GM12878 (cell line): ENCODE measurements at regions not wholly inside any gene's neighbourhood (a gene's known extent, or its start where the extent isn't known, plus 50 kb on each side); places are given as distances from the start of the nearest gene placed in this dataset.

Experiments used
- ATAC-seq: fragments of 200-7000 bp; cut with Tn5 transposase; 3 replicates; pipeline ENCODE4 v1.9.1; 2020; ENCODE audit warnings: mild to moderate bottlenecking, moderate library complexity
- BruUV-seq: library from RNA; stranded (reverse); fragments of 400-500 nt; replicated peaks from 2 replicates; lab custom pipeline; 2021; lab: Mats Ljungman, UMichigan
- CTCF ChIA-PET: fragments of 300-600 bp; sonication (Branson Sonifier 250); formaldehyde crosslinking; extraction: SDS; loops from one replicate; lab custom pipeline; 2021; ENCODE audit warnings: inconsistent platforms; lab: Yijun Ruan, JAX
- POLR2A ChIA-PET: fragments of 350-600 bp; formaldehyde crosslinking; extraction: SDS; loops from one replicate; lab custom pipeline; 2021; ENCODE audit warnings: inconsistent platforms; lab: Charles Lee
- RAD21 ChIA-PET: fragments of 300-600 bp; sonication (Branson Sonifier 250); formaldehyde crosslinking; loops from one replicate; lab custom pipeline; 2023; ENCODE audit warnings: antibody characterized with exemption; ENCODE audit not compliant: unreplicated experiment; lab: Charles Lee
- SMC1A ChIA-PET: fragments of 300-600 bp; sonication (Branson Sonifier 250); formaldehyde crosslinking; loops from one replicate; lab custom pipeline; 2023; ENCODE audit not compliant: unreplicated experiment, uncharacterized antibody; lab: Charles Lee
- DNase-seq: peaks from one replicate; pipeline ENCODE4 v3.0.0-alpha.2; 2011; ENCODE audit warnings: low read depth, low spot score
- FAIRE-seq: peaks from 3 replicates; lab custom pipeline; 2011; peaks lifted over from hg19 to GRCh38; lab: Jason Lieb, UNC
- H2AFZ ChIP-seq: 2 replicates; pipeline ENCODE4 v1.6.0; 2011; ENCODE audit warnings: low read depth, low read length, control low read depth; ENCODE audit not compliant: control insufficient read depth
- H3K27ac ChIP-seq: 2 replicates; pipeline ENCODE4 v1.5.1; 2011; ENCODE audit warnings: control low read depth; ENCODE audit not compliant: control insufficient read depth, insufficient read depth
- H3K27me3 ChIP-seq, 2 experiments: replicated peaks in 1 of 2; 2 replicates each; pipeline versions ENCODE4 v1.6.0 to v1.6.1; 2011; ENCODE audit warnings: low read length in 1 of 2; ENCODE audit not compliant: control insufficient read depth in 2 of 2, insufficient read depth in 2 of 2
- H3K36me3 ChIP-seq, 2 experiments: 2 replicates each; pipeline ENCODE4 v1.5.1; 2011; ENCODE audit warnings: low read length in 1 of 2; ENCODE audit not compliant: control insufficient read depth in 2 of 2, insufficient read depth in 2 of 2
- H3K4me1 ChIP-seq: 2 replicates; pipeline ENCODE4 v1.6.1; 2011; ENCODE audit warnings: mild to moderate bottlenecking, low read length, moderate library complexity, mixed read lengths; ENCODE audit not compliant: control insufficient read depth, insufficient read depth
- H3K4me2 ChIP-seq: 2 replicates; pipeline ENCODE4 v1.6.0; 2011; ENCODE audit warnings: control low read depth; ENCODE audit not compliant: control insufficient read depth, insufficient read depth
- H3K4me3 ChIP-seq: fragments of 200-600 bp; sonication (generic); 2 replicates; pipeline ENCODE4 v1.5.1; 2016
- H3K79me2 ChIP-seq: 2 replicates; pipeline ENCODE4 v1.6.0; 2011; ENCODE audit warnings: low read length; ENCODE audit not compliant: control insufficient read depth, insufficient read depth
- H3K9ac ChIP-seq: 2 replicates; pipeline ENCODE4 v1.8.0; 2011; ENCODE audit warnings: low read length, control low read depth, mixed read lengths; ENCODE audit not compliant: control insufficient read depth, insufficient read depth
- H3K9me3 ChIP-seq: replicated peaks from 3 replicates; pipeline ENCODE4 v1.5.1; 2011; ENCODE audit warnings: mild to moderate bottlenecking, low read length; ENCODE audit not compliant: control insufficient read depth, insufficient read depth
- H4K20me1 ChIP-seq: 2 replicates; pipeline ENCODE4 v1.6.0; 2011; ENCODE audit not compliant: control insufficient read depth, insufficient read depth
- ASH2L ChIP-seq: fragments of 300-600, 200-600 bp; sonication (generic); IDR thresholded peaks from 2 replicates; pipeline ENCODE4 v1.6.1; 2017; ENCODE audit warnings: low read depth, mild to moderate bottlenecking, borderline replicate concordance
- ATF7 ChIP-seq: fragments of 450-650 bp; IDR thresholded peaks from 2 replicates; pipeline ENCODE4 v1.6.1; 2016; ENCODE audit warnings: low read depth, mild to moderate bottlenecking
- BHLHE40 ChIP-seq, 2 experiments: fragments of 450-650 bp in 1 of 2; IDR thresholded peaks; 2 replicates each; pipeline ENCODE4 v1.6.1; 2011 to 2017; ENCODE audit warnings: low read depth in 2 of 2, borderline replicate concordance in 1 of 2, improper control_type of control experiment in 1 of 2, low read length in 1 of 2, mild to moderate bottlenecking in 1 of 2
- CBX3 ChIP-seq: fragments of 200-600 bp; sonication (generic); IDR thresholded peaks from 2 replicates; pipeline ENCODE4 v1.6.1; 2016; ENCODE audit warnings: low read depth, borderline replicate concordance
- CHD1 ChIP-seq: IDR thresholded peaks from 2 replicates; pipeline ENCODE4 v1.6.1; 2012; ENCODE audit warnings: low read depth, low read length, improper control_type of control experiment
- IRF3 ChIP-seq: fragments of 450-650 bp; IDR thresholded peaks from 2 replicates; pipeline ENCODE4 v1.6.1; 2014; ENCODE audit warnings: mild to moderate bottlenecking
- NFXL1 ChIP-seq: fragments of 450-650 bp; IDR thresholded peaks from 2 replicates; pipeline ENCODE4 v1.6.1; 2017; ENCODE audit warnings: antibody characterized with exemption, mild to moderate bottlenecking, borderline replicate concordance
- NFYB ChIP-seq: IDR thresholded peaks from 2 replicates; pipeline ENCODE4 v1.6.1; 2011; ENCODE audit warnings: low read depth, mild to moderate bottlenecking, low read length, improper control_type of control experiment, moderate library complexity; ENCODE audit not compliant: insufficient read depth
- POU2F2 ChIP-seq: IDR thresholded peaks from 3 replicates; pipeline ENCODE4 v1.6.1; 2011; ENCODE audit warnings: low read depth, mild to moderate bottlenecking, low read length, borderline replicate concordance
- RB1 ChIP-seq: fragments of 450-650 bp; formaldehyde crosslinking; IDR thresholded peaks from 2 replicates; pipeline ENCODE4 v1.6.1; 2017; ENCODE audit warnings: mild to moderate bottlenecking, borderline replicate concordance
- SIN3A ChIP-seq: IDR thresholded peaks from 2 replicates; pipeline ENCODE4 v1.6.1; 2012; ENCODE audit warnings: low read depth, low read length, improper control_type of control experiment
- USF2 ChIP-seq: IDR thresholded peaks from 2 replicates; pipeline ENCODE4 v1.6.1; 2011; ENCODE audit warnings: low read depth, low read length, improper control_type of control experiment, borderline replicate concordance
- WRNIP1 ChIP-seq: IDR thresholded peaks from 2 replicates; pipeline ENCODE4 v1.6.1; 2011; ENCODE audit warnings: low read depth, low read length, improper control_type of control experiment, borderline replicate concordance
- YBX1 ChIP-seq: fragments of 450-650 bp; IDR thresholded peaks from 2 replicates; pipeline ENCODE4 v1.6.1; 2016; ENCODE audit warnings: antibody characterized with exemption
- ZNF274 ChIP-seq: IDR thresholded peaks from one replicate; pipeline ENCODE4 v1.8.0; 2011; ENCODE audit not compliant: insufficient read length, insufficient read depth
- WGBS: methylation state at CpG from one replicate; pipeline ENCODE4 v1.1.6; 2016; ENCODE audit warnings: low lambda C conversion rate; ENCODE audit not compliant: insufficient replicate concordance, insufficient coverage; ENCODE audit errors: missing lambda C conversion rate; 5-methylcytosine and 5-hydroxymethylcytosine counted together
- in situ Hi-C: fragments of 300-500 bp; cut with MboI; formaldehyde crosslinking; loops from 9 replicates; pipeline ENCODE4 v1.14.3; 2018; ENCODE audit warnings: mixed read lengths
- intact Hi-C: fragments of 100-400 bp; cut with micrococcal nuclease; formaldehyde crosslinking; loops from one replicate; pipeline ENCODE4 v1.14.2; 2022; ENCODE audit not compliant: unreplicated experiment

- no peaks in the 10 kb centered on the region for H3K79me2 ChIP-seq
- no peak for TF ChIP-seq ZNF274
- 0 out of 2 replicates have a peak, but pooled peaks have one; percentile 26 for TF ChIP-seq NFYB
- no peak for TF ChIP-seq YBX1
- TF ChIP-seq, all 136 proteins: peak for 1
- Histone ChIP-seq H3K9me3 (no peaks in the 10 kb centered on the region), H2AFZ (no peak overlapping the region), H3K4me3 (0 out of 2 replicates have a peak overlapping the region, but pooled peaks have one; percentile 23), H3K4me2 (peak overlapping the region; percentile 78), H3K9ac (no peak overlapping the region), H4K20me1 (no peaks in the 10 kb centered on the region), H3K4me1 (peaks cover 27% of the 10 kb centered on the region), H3K27ac (peak overlapping the region; percentile 0; the same call in 1 of the 2 replicates), H3K36me3 (no peaks in the 10 kb centered on the region), H3K27me3 (no peaks in the 10 kb centered on the region)
- in situ Hi-C loops (no loop called here), intact Hi-C loops (loop anchor here (5.0 kb wide), 1 partner anchor 91 kb away; no protein-coding TSS in a partner anchor)
- ChIA-PET RAD21 (interaction anchor here (0.6 to 2.3 kb wide), 9 partner anchors 15 to 118 kb away, joined by 3 to 9 read pairs (median 5); no protein-coding TSS in a partner anchor), CTCF (interaction anchor here (0.8 to 2.0 kb wide), 7 partner anchors 20 to 388 kb away, joined by 3 to 6 read pairs (median 3); partner anchors contain the start of gene PXYLP1), SMC1A (interaction anchor here (0.6 to 2.3 kb wide), 18 partner anchors 8 to 345 kb away, joined by 3 to 13 read pairs (median 4); no protein-coding TSS in a partner anchor), POLR2A (interaction anchor here (1.0 to 2.0 kb wide), 3 partner anchors 11 to 119 kb away, joined by 3 to 6 read pairs (median 5); no protein-coding TSS in a partner anchor)
- FAIRE-seq (no peak), DNase-seq (no peak), ATAC-seq (peak; percentile 22)
- 3% methylated on average over 3 of the region's 3 CpGs for WGBS
- BruUV-seq, result no TSS peak
Observed at GRCh38 chr3:140843656-140844055, 98.0 kb upstream of the SLC25A36 start.

GRCh38 chr3:140844072-140844471 is 97.6 kb upstream of the SLC25A36 start:
- Histone ChIP-seq H3K27ac (no peak overlapping the region), H3K4me2 (peak overlapping the region; percentile 78; the same call in 1 of the 2 replicates), H3K4me1 (peaks cover 27% of the 10 kb centered on the region), H3K9ac (no peak overlapping the region), H4K20me1 (no peaks in the 10 kb centered on the region), H2AFZ (no peak overlapping the region), H3K9me3 (no peaks in the 10 kb centered on the region), H3K4me3 (no peak overlapping the region), H3K79me2 (no peaks in the 10 kb centered on the region), H3K36me3 (no peaks in the 10 kb centered on the region), H3K27me3 (no peaks in the 10 kb centered on the region)
- in situ Hi-C loops, result no loop called here
- ChIA-PET RAD21 (interaction anchor here (0.6 to 2.3 kb wide), 7 partner anchors 75 to 119 kb away, joined by 3 to 9 read pairs (median 7); no protein-coding TSS in a partner anchor), SMC1A (interaction anchor here (0.7 to 2.3 kb wide), 13 partner anchors 7 to 345 kb away, joined by 3 to 13 read pairs (median 4); no protein-coding TSS in a partner anchor), POLR2A (interaction anchor here (1.2 to 2.0 kb wide), 2 partner anchors 11 to 119 kb away, joined by 5 to 6 read pairs; no protein-coding TSS in a partner anchor), CTCF (interaction anchor here (1.1 to 2.0 kb wide), 3 partner anchors 20 to 106 kb away, joined by 3 to 6 read pairs (median 3); no protein-coding TSS in a partner anchor)
- no TSS peak for BruUV-seq
- ATAC-seq, result no peak
- intact Hi-C loops, result loop anchor here (5.0 kb wide), 1 partner anchor 92 kb away; no protein-coding TSS in a partner anchor
- FAIRE-seq, result no peak
- WGBS, result 42% methylated on average over 1 of the region's 1 CpG
- DNase-seq, result no peak
- TF ChIP-seq USF2 (no peak), IRF3 (no peak), BHLHE40 (IDR thresholded peaks at IDR 0.05; ENCODE audit: borderline replicate concordance in 1 of 2, low read depth in 2 of 2, low read length in 1 of 2) (no peak), ASH2L (no peak), NFXL1 (no peak), WRNIP1 (no peak), ATF7 (no peak), RB1 (no peak), CBX3 (no peak), POU2F2 (no peak), CHD1 (no peak), SIN3A (no peak)
